NT2/D1 (cell line): ENCODE measurements at regions not wholly inside any gene's neighbourhood (a gene's known extent, or its start where the extent isn't known, plus 50 kb on each side); places are given as distances from the start of the nearest gene placed in this dataset.

Experiments
- DNase-seq: peaks from one replicate; pipeline ENCODE4 v3.0.0-alpha.2; 2011; ENCODE audit warnings: low read depth, low spot score
- H3K27me3 ChIP-seq: 2 replicates; pipeline ENCODE4 v1.6.0; 2011; ENCODE audit warnings: mild to moderate bottlenecking; ENCODE audit not compliant: insufficient read length, insufficient read depth
- H3K36me3 ChIP-seq: 2 replicates; pipeline ENCODE4 v1.6.1; 2011; ENCODE audit warnings: mild to moderate bottlenecking, low read length, mixed read lengths; ENCODE audit not compliant: insufficient read depth, insufficient read length
- H3K4me1 ChIP-seq: 2 replicates; pipeline ENCODE4 v1.5.1; 2011; ENCODE audit not compliant: insufficient read depth, insufficient read length
- H3K4me3 ChIP-seq: 2 replicates; pipeline ENCODE4 v1.5.1; 2011; ENCODE audit warnings: low read depth; ENCODE audit not compliant: insufficient read length
- H3K9ac ChIP-seq: 2 replicates; pipeline ENCODE4 v1.6.0; 2011; ENCODE audit warnings: low read depth; ENCODE audit not compliant: insufficient read length
- H3K9me3 ChIP-seq: 2 replicates; pipeline ENCODE4 v1.5.1; 2011; ENCODE audit warnings: mild to moderate bottlenecking, low read length; ENCODE audit not compliant: insufficient read depth
- SUZ12 ChIP-seq: IDR thresholded peaks from 2 replicates; pipeline ENCODE4 v1.6.1; 2011; ENCODE audit not compliant: insufficient read length, insufficient read depth; ENCODE audit errors: extremely low read depth
- YY1 ChIP-seq: IDR thresholded peaks from 2 replicates; pipeline ENCODE4 v1.6.1; 2011; ENCODE audit not compliant: insufficient read length, insufficient read depth
- ZNF274 ChIP-seq: IDR thresholded peaks from 2 replicates; pipeline ENCODE4 v1.6.1; 2011; ENCODE audit warnings: mild to moderate bottlenecking, low read depth, low read length

- DNase-seq = no peak
- no peak overlapping the region for H3K4me3 ChIP-seq
- no peaks in the 10 kb centered on the region for H3K36me3 ChIP-seq
- no peaks in the 10 kb centered on the region for H3K4me1 ChIP-seq
- TF ChIP-seq SUZ12 = no peak
- TF ChIP-seq YY1 = no peak
- TF ChIP-seq ZNF274 = no peak
- H3K27me3 ChIP-seq = no peaks in the 10 kb centered on the region
- no peak overlapping the region for H3K9ac ChIP-seq
- H3K9me3 ChIP-seq = no peaks in the 10 kb centered on the region
Observed at GRCh38 chr15:98592136-98592535, 56.2 kb upstream of the IGF1R start.

- no peaks in the 10 kb centered on the region for H3K36me3 ChIP-seq
- no peak overlapping the region for H3K4me3 ChIP-seq
- no peak overlapping the region for H3K9ac ChIP-seq
- H3K27me3 ChIP-seq = no peaks in the 10 kb centered on the region
- no peak for TF ChIP-seq SUZ12
- no peak for TF ChIP-seq ZNF274
- no peak for TF ChIP-seq YY1
- DNase-seq = no peak
- no peaks in the 10 kb centered on the region for H3K9me3 ChIP-seq
- peaks cover 3% of the 10 kb centered on the region for H3K4me1 ChIP-seq
Observed at GRCh38 chr15:98596131-98596530, 52.2 kb upstream of the IGF1R start.

- no peak for DNase-seq
- TF ChIP-seq SUZ12 = no peak
- TF ChIP-seq YY1 = no peak
- no peak for TF ChIP-seq ZNF274
Observed at GRCh38 chr15:98596885-98597392, 51.4 kb upstream of the IGF1R start.

GRCh38 chr15:98597666-98598065 is 50.7 kb upstream of the IGF1R start:
- no peaks in the 10 kb centered on the region for H3K36me3 ChIP-seq
- H3K4me1 ChIP-seq = peaks cover 3% of the 10 kb centered on the region
- TF ChIP-seq YY1 = no peak
- no peak for TF ChIP-seq ZNF274
- TF ChIP-seq SUZ12 = no peak
- no peak overlapping the region for H3K4me3 ChIP-seq
- no peaks in the 10 kb centered on the region for H3K9me3 ChIP-seq
- DNase-seq = peak; percentile 77
- H3K9ac ChIP-seq = no peak overlapping the region
- no peaks in the 10 kb centered on the region for H3K27me3 ChIP-seq

More at GRCh38 chr15:98596885-98597392, 51.4 kb upstream of the IGF1R start:
- Histone ChIP-seq H3K36me3 (no peaks in the 10 kb centered on the region), H3K4me3 (no peak overlapping the region), H3K9ac (no peak overlapping the region), H3K27me3 (no peaks in the 10 kb centered on the region), H3K4me1 (peaks cover 3% of the 10 kb centered on the region), H3K9me3 (no peaks in the 10 kb centered on the region)
